ENCODE measurements at regions not wholly inside any gene's neighbourhood (a gene's known extent, or its start where the extent isn't known, plus 50 kb on each side); places are given as distances from the start of the nearest gene placed in this dataset.

DNA sequence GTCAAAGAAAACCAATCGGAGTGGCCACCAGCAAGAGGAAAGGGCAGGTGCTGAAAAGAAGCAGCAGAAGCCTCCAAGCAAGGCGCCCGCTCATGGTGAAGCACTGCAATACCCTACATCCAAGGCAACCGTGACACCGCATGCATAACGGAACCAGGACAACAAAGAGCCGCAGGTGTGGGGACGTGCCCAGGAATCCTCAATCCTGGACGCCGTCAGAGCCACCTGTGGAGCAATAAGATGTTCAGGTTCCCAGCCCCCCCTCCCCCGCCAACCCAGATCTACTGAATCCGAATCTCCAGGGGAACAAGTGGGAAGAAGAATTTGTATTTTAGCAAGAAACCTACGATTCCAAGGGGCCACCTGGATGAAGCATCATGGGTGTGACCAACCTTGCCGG, 70.8 kb downstream of the SHANK2 start:
- TF ChIP-seq SMC3 (IDR thresholded peaks at IDR 0.05) (no peak), EP300 (IDR thresholded peaks at IDR 0.05) (no peak), HDAC2 (IDR thresholded peaks at IDR 0.05) (no peak)

All from A549 (cell line).